ENCODE measurements at regions not wholly inside any gene's neighbourhood (a gene's known extent, or its start where the extent isn't known, plus 50 kb on each side); places are given as distances from the start of the nearest gene placed in this dataset.

GRCh38 chr1:171421413-171422020 lies 63.8 kb upstream of the PRRC2C start:
- Histone ChIP-seq H3K27me3 (ENCODE audit: control insufficient read depth, insufficient read depth, low read length) (no peaks in the 10 kb centered on the region), H3K18ac (ENCODE audit: low read depth, low read length) (no peak overlapping the region), H4K91ac (ENCODE audit: insufficient read depth, low read depth, low read length) (no peak overlapping the region), H3K9me1 (ENCODE audit: insufficient read depth, low read length) (peaks cover 7% of the 10 kb centered on the region; the same call in 1 of the 2 replicates), H2BK5ac (ENCODE audit: low read depth, low read length, poor library complexity, severe bottlenecking) (no peak overlapping the region), H2AK5ac (ENCODE audit: low read depth, low read length) (no peak overlapping the region), H4K8ac (ENCODE audit: low read depth in 2 of 2, low read length in 2 of 2) (no peak overlapping the region), H3K23ac (ENCODE audit: low read depth, low read length) (no peak overlapping the region; the same call in 1 of the 2 replicates), H3K56ac (ENCODE audit: extremely low read depth, insufficient read depth, low read length) (no peak overlapping the region), H3K4ac (ENCODE audit: low read depth, low read length) (peak overlapping the region; percentile 35; the same call in 1 of the 2 replicates), H3K9me3 (ENCODE audit: control insufficient read depth, insufficient read depth, low read length) (no peaks in the 10 kb centered on the region), H3K9ac (ENCODE audit: low read depth, low read length) (no peak overlapping the region), H3K4me1 (ENCODE audit: control insufficient read depth, insufficient read depth, low read length) (peaks cover 3% of the 10 kb centered on the region; the same call in 1 of the 2 replicates), H2AFZ (replicated peaks; ENCODE audit: low read length, poor library complexity) (peak overlapping the region; percentile 85), H2BK15ac (ENCODE audit: low read depth, low read length) (no peak overlapping the region), H3K4me2 (ENCODE audit: low read depth, low read length) (no peak overlapping the region), H4K20me1 (ENCODE audit: insufficient read depth, low read length) (no peaks in the 10 kb centered on the region), H3K36me3 (ENCODE audit: control insufficient read depth, insufficient read depth, low read length) (no peaks in the 10 kb centered on the region), H2BK20ac (ENCODE audit: low read depth, low read length) (no peak overlapping the region), H2AK9ac (replicated peaks; ENCODE audit: low read depth, low read length, poor library complexity) (no peak overlapping the region), H3K4me3 (ENCODE audit: insufficient read depth, low read depth, low read length) (no peak overlapping the region), H4K5ac (ENCODE audit: low read depth, low read length) (no peak overlapping the region), H3K79me1 (ENCODE audit: low read depth in 1 of 2, low read length in 2 of 2) (no peaks in the 10 kb centered on the region), H3K27ac (ENCODE audit: insufficient read depth, low read length) (no peak overlapping the region), H2BK120ac (ENCODE audit: low read depth, low read length) (peak overlapping the region; percentile 46; the same call in 1 of the 2 replicates), H3K14ac (replicated peaks; ENCODE audit: low read depth, low read length) (no peak overlapping the region)
- ChIA-PET POLR2A (ENCODE audit: unreplicated experiment) (no interaction called here), CTCF (interaction anchor here (1.1 kb wide), 1 partner anchor 15 kb away, joined by 3 read pairs; no protein-coding TSS in a partner anchor)
- ATAC-seq (ENCODE audit: low read depth), result no peak
- no peak for DNase-seq
- intact Hi-C loops (cut with micrococcal nuclease) (no loop called here), dilution Hi-C loops (cut with HindIII; ENCODE audit: low sequenced_read_pairs, unreplicated experiment) (no loop called here), in situ Hi-C loops (cut with MboI; ENCODE audit: low sequenced_read_pairs) (no loop called here)
- BruUV-seq (replicated peaks), result no TSS peak
- WGBS, 2 experiments (ENCODE audit: extremely low coverage in 2 of 2, insufficient read length in 1 of 2), result 89% methylated on average over 1 of the region's 10 CpGs; no CpG with 5 or more reads in 1 of the 2 experiments
- no peak for TF ChIP-seq POLR2A (IDR thresholded peaks at IDR 0.05; ENCODE audit: low read depth, low read length)
- TF ChIP-seq CHD1 (IDR thresholded peaks at IDR 0.05; ENCODE audit: low read depth, low read length), result no peak
- TF ChIP-seq BHLHE40 (IDR thresholded peaks at IDR 0.05; ENCODE audit: low read depth, low read length), result no peak
- no peak for TF ChIP-seq MAZ (IDR thresholded peaks at IDR 0.05; ENCODE audit: borderline replicate concordance, low read depth, low read length)
- TF ChIP-seq NFE2L2 (IDR thresholded peaks at IDR 0.05; ENCODE audit: low read depth, low read length), result no peak

Data from IMR-90 (cell line).